GM18907 (cell line): ENCODE measurements at regions not wholly inside any gene's neighbourhood (a gene's known extent, or its start where the extent isn't known, plus 50 kb on each side); places are given as distances from the start of the nearest gene placed in this dataset.
A peak's percentile ranks its signal among the peaks of the same experiment; 100 is the strongest.
"Not testable (repeated sequence)": the region's sequence is repeated elsewhere in the genome, so short reads cannot be mapped to it uniquely, and the experiment has no call there.

Experiments used
- ATAC-seq: cut with Tn5 transposase; IDR thresholded peaks from one replicate; pipeline ENCODE4 v1.9.1; 2021; ENCODE audit warnings: mild to moderate bottlenecking, moderate library complexity; ENCODE audit not compliant: unreplicated experiment

- not testable (repeated sequence) for ATAC-seq
Observed at GRCh38 chr10:77740396-77740795, 102.8 kb upstream of the KCNMA1 start.

- no peak for ATAC-seq
Observed at GRCh38 chr10:77738496-77739158, 101.0 kb upstream of the KCNMA1 start.

GRCh38 chr10:77737608-77738007 lies 100.0 kb upstream of the KCNMA1 start:
- no peak for ATAC-seq

GRCh38 chr10:77735136-77735535 lies 97.5 kb upstream of the KCNMA1 start:
- ATAC-seq = not testable (repeated sequence)

- no peak for ATAC-seq
Observed at GRCh38 chr10:77732213-77733003, 94.8 kb upstream of the KCNMA1 start.

- no peak for ATAC-seq
Observed at GRCh38 chr10:77727481-77727880, 89.9 kb upstream of the KCNMA1 start.

GRCh38 chr10:77726732-77727131 lies 89.1 kb upstream of the KCNMA1 start:
- ATAC-seq = no peak

GRCh38 chr10:77726301-77726700 lies 88.7 kb upstream of the KCNMA1 start:
- ATAC-seq = no peak

GRCh38 chr10:77724820-77725219 lies 87.2 kb upstream of the KCNMA1 start:
- no peak for ATAC-seq

GRCh38 chr10:77723376-77723775 lies 85.8 kb upstream of the KCNMA1 start:
- ATAC-seq = no peak

- not testable (repeated sequence) for ATAC-seq
Observed at GRCh38 chr10:77722956-77723355, 85.3 kb upstream of the KCNMA1 start.

- no peak for ATAC-seq
Observed at GRCh38 chr10:77721815-77722214, 84.2 kb upstream of the KCNMA1 start.

- ATAC-seq = no peak
Observed at GRCh38 chr10:77718957-77719356, 81.3 kb upstream of the KCNMA1 start.

GRCh38 chr10:77718312-77718711 lies 80.7 kb upstream of the KCNMA1 start:
- not testable (repeated sequence) for ATAC-seq

GRCh38 chr10:77717336-77717735 lies 79.7 kb upstream of the KCNMA1 start:
- no peak for ATAC-seq

GRCh38 chr10:77716458-77717317 lies 79.1 kb upstream of the KCNMA1 start:
- ATAC-seq = no peak

GRCh38 chr10:77715536-77715935 lies 77.9 kb upstream of the KCNMA1 start:
- ATAC-seq = no peak

- no peak for ATAC-seq
Observed at GRCh38 chr10:77715088-77715487, 77.5 kb upstream of the KCNMA1 start.

- no peak for ATAC-seq
Observed at GRCh38 chr10:77713521-77714280, 76.1 kb upstream of the KCNMA1 start.

- ATAC-seq = no peak
Observed at GRCh38 chr10:77712207-77712606, 74.6 kb upstream of the KCNMA1 start.

- peak; percentile 8 for ATAC-seq
Observed at GRCh38 chr10:77711683-77712049, 74.1 kb upstream of the KCNMA1 start.
